Skeletal muscle cell (primary cell): ENCODE measurements at regions not wholly inside any gene's neighbourhood (a gene's known extent, or its start where the extent isn't known, plus 50 kb on each side); places are given as distances from the start of the nearest gene placed in this dataset.

Source experiments
- DNase-seq: peaks from one replicate; pipeline ENCODE4 v3.0.0-alpha.2; 2010; ENCODE audit warnings: low read depth
- H3K4me3 ChIP-seq: 2 replicates; pipeline ENCODE4 v1.5.1; 2011; ENCODE audit warnings: low read depth, mild to moderate bottlenecking, control low read depth, low read length, moderate library complexity

GRCh38 chr1:8097077-8097799 is 71.1 kb upstream of the ERRFI1 start:
- DNase-seq, result peak; percentile 85

DNA sequence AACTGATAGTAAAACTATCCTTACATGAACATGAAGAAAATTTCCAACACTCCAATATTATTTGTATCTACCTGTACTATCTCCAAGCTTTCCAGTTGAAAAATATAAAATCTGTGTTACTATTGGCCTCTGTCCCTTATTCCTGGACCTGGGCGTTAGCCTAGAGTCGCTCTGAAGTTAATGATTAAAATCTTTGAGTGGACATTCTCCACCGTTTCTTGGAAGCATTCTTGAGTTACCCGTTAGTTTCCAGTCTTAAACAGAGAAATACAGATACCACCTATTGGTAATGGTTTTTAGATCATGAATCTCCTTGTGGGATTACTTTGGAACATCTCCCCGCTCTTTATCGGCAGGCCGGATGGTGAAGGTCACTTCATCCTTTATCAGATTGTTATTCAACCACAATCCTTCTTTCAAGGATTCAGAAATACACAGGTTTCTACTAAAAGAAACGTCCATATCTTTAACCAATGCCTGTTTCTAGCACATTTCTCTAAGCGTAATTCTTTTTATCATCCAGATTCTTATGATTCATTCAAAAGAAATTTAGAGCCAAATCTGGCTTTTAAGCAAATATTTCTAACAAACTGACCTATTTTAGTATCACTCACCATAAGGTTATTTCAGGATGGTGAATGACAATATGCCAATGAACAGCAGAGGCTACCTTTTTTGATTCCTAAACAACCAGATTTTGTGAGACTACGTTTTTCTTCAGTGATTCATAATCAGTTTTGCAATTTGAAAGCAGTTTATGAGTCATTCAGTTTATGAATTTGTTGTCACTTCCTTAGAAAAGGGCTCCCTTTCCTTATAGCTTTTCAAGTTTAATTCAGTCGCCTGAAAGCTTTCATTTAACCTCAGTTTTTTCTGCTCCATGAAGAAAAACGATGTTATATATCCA is 70.2 kb upstream of the ERRFI1 start:
- no peak overlapping the region for H3K4me3 ChIP-seq
- peak; percentile 71 for DNase-seq

More at GRCh38 chr1:8097077-8097799, 71.1 kb upstream of the ERRFI1 start:
- no peak overlapping the region for H3K4me3 ChIP-seq

DNA sequence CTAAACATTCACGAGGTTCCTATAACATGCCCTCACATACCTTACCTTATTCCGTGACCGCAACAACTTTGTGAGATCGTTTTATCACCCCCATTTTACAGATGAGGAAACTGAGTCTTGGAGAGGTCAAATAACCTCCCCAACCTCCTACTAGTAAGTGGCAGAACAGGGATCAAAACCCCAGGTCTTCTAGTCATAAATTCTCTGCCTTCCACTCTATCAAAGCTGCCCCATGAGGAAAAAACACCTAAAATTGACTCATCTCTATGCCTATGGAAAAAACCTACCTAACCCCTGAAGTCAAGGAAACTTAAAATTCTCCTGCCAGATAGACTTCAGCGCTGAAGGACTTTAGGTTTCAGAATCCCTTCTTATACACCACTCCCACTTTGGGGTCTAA is 69.5 kb upstream of the ERRFI1 start:
- no peak overlapping the region for H3K4me3 ChIP-seq
- no peak for DNase-seq

DNA sequence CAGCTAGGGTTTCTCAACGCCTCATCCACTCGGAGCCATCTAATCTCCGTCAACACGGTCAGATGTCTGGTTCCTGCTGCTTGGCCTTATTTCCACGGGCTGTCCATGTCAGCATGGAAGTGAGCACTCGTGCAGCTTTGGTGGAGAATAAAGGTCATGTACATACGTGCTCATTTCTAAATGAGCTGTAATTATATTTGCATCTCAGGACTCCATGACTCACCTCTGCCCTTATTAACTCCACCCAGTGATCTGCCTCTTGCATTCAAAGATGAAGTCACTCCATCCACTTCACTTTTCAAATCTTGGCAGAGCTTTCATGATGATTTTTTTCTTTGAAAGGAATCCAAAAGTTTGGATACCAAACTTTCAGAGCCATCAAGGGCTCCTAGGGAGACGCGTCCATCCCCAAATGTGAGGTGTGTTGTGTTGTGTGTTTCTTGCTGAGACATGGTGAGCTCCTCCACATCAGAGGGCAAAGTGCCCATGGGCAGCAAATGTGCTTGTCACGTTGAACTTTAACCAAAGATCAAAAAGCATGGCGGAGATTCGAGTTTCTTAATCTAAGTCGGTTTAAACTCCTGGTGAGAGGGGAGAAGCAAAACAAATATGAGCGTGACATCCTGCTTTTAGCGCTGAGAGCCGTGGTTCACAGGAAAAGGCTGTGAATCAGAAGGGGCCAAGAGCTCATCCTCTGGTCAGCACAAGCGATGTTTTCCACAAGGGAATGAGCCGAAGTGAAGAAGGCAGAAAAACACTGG is 68.6 kb upstream of the ERRFI1 start:
- no peak for DNase-seq
- no peak overlapping the region for H3K4me3 ChIP-seq

DNA sequence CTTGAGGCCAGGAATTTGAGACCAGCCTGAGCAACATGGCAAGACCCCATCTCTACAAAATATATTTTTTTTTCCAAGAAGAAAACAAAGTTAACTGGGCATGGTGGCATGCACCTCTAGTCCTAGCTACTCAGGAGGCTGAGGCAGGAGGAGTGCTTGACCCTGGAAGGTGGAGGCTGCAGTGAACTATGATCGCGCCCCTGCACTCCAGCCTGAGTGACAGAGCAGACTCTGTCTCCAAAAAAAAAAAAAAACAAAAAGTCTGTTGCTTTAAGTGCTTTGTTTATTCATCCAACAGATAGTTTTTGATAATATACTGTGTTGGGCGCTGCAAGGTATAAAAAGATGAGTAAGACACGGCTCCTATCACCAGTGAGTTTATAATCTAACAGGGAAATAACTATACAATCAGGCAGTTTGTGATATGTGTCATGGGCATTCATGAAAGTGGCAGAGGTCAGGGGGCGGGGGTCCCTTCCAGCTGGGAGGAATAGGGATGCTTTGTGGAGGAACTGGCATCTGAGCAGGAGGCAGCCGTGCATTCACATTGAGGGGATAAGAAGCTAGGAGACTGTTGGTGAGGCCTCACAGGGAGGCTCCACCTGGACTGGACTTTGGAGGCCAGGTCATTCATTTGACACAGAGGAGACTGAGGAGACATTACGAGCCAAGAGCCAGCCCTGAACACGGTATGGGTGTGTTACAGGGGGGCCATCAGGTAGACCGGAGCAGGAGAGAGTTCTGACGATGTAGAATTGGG is 67.3 kb upstream of the ERRFI1 start:
- DNase-seq, result no peak
- no peak overlapping the region for H3K4me3 ChIP-seq

GRCh38 chr1:8092657-8093056 is 66.5 kb upstream of the ERRFI1 start:
- DNase-seq, result no peak

DNA sequence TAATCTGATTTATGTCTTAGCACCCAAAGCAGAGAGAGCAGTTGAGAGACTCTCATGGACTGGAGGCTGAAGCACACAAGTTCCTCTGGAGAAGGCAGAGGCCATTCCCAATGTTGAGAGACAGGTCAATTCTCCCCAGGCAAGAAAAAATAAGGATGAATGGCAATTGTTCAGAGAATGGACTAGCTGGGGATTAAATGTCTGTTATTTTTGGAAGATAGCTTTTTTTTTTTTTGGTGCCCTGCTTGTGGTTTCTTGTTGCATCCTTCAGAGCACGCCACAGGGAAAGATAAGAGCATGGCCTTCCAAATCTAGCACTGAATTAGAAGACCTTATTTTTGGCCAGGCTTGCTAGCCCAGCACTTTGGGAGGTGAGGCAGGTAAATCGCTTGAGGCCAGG is 65.6 kb upstream of the ERRFI1 start:
- DNase-seq, result no peak
- H3K4me3 ChIP-seq, result no peak overlapping the region

More at GRCh38 chr1:8092657-8093056, 66.5 kb upstream of the ERRFI1 start:
- H3K4me3 ChIP-seq, result no peak overlapping the region

- H3K4me3 ChIP-seq, result no peak overlapping the region
- DNase-seq, result peak; percentile 88
These were observed 64.2 kb upstream of the ERRFI1 start for GRCh38 chr1:8090241-8090702.

DNA sequence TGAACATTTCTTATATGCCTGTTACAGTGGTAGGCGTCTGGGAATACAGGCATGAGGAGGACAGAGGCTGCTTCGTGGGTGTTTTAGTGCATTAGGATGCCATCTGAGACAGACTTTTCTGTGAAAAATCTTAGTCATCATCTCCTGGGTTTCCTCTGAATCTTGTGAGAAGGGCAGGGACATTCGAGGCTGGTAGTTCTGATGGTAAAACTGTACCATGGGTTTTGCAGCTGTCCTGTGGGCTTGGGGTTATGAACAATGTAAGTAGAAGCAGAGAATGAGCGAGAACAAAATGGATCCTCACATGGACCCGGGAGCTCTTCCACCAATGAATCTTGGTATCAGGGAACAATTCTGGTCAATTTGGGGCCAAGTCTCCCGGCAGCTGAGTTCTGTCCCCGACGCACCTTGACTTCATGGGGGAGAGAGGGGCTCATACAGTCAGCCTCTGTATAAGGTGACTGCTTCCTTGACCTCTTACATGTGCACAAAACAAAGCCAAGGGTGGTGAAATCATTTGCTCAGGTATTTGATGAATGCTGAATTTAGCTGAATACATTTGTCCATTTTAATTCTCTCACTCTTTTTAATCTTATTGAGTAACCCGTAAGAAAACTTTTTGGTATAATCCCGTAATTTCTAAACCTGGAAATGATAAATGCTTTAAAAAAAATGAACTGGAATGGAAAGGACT is 63.6 kb upstream of the ERRFI1 start:
- DNase-seq, result no peak
- H3K4me3 ChIP-seq, result no peak overlapping the region

- DNase-seq, result no peak
- no peak overlapping the region for H3K4me3 ChIP-seq
These were observed 59.9 kb upstream of the ERRFI1 start for GRCh38 chr1:8086055-8086454.

- no peak overlapping the region for H3K4me3 ChIP-seq
- no peak for DNase-seq
These were observed 58.8 kb upstream of the ERRFI1 start for GRCh38 chr1:8084913-8085312.

- no peak overlapping the region for H3K4me3 ChIP-seq
- peak; percentile 78 for DNase-seq
These were observed 57.8 kb upstream of the ERRFI1 start for GRCh38 chr1:8083739-8084484.

GRCh38 chr1:8082945-8083344 is 56.8 kb upstream of the ERRFI1 start:
- no peak overlapping the region for H3K4me3 ChIP-seq
- peak; percentile 76 for DNase-seq

DNA sequence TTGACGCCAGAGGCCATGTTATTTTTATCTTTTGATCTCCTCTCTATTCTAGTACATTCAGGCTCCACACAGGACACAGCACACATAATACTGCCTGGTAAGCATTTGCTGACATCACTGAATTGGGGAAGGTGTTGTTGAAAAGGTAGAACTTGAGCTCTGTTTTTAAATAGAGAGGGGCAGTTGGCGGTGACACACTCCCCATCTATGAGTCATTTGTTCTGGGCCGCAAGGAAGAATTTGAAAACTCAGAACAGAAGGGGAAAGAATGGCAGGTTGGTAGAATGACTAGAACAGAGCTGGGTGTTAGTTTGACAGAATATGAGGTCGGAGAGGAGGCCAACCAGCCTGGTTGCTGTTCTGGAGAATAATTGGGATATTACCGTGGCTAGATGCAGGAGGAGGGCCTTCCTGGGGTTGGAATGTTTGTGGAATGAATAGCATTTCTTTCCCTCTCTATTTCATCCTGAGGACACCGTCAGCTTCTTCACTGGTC is 52.1 kb upstream of the ERRFI1 start:
- no peak overlapping the region for H3K4me3 ChIP-seq
- DNase-seq, result peak; percentile 74

DNA sequence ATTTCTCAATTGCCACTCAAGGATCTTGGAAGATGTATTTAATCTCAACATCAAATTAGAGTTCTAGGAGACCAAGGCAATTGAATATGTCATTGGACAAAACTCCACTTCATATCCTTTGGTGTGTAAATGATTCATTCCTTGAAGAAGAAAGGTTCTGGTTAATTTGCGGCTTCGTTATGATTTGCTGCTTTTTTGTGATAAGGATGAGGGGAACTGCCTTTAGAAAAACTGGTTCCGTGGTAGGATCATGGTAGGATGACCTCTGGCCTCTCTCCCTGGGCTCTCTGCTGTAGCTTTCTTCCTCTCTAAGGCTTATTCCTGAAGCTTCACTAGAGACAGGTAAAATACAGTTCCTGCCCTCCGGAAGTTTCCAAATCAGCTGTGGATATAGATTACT is 51.5 kb upstream of the ERRFI1 start:
- H3K4me3 ChIP-seq, result no peak overlapping the region
- no peak for DNase-seq

GRCh38 chr1:8077120-8077573 is 51.0 kb upstream of the ERRFI1 start:
- H3K4me3 ChIP-seq, result no peak overlapping the region
- peak; percentile 93 for DNase-seq

GRCh38 chr1:8076176-8076575 is 50.1 kb upstream of the ERRFI1 start:
- no peak overlapping the region for H3K4me3 ChIP-seq
- DNase-seq, result no peak
